HG02642 (cell line): ENCODE measurements at regions not wholly inside any gene's neighbourhood (a gene's known extent, or its start where the extent isn't known, plus 50 kb on each side); places are given as distances from the start of the nearest gene placed in this dataset.

Experiments used
- ATAC-seq: cut with Tn5 transposase; IDR thresholded peaks from one replicate; pipeline ENCODE4 v1.9.1; 2021; ENCODE audit warnings: mild to moderate bottlenecking; ENCODE audit not compliant: unreplicated experiment, poor library complexity

GRCh38 chr2:7994397-7994951 lies 687.4 kb upstream of the ID2 start:
- no peak for ATAC-seq

- ATAC-seq, result no peak
Observed at GRCh38 chr2:7997279-7997678, 684.6 kb upstream of the ID2 start.

- no peak for ATAC-seq
Observed at GRCh38 chr2:7999683-8000476, 682.0 kb upstream of the ID2 start.

DNA sequence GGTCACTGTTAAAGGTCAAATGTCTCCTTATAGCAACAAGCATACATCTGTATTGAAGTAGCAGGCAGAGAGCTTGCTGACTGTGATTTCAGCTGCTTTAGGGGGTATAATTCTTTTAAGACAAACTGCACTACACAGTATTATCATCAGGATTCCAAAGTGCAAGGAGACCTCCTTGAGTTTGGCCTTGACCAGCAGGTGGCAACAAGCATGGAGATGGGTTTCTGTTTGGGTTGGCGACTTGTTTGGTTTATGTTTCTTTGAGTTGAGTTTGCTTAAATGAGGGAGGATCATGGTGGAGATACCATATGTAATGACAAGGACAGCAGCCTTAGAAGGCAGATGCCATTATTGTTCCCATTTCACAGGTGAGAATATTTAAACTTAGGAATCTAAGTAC lies 681.0 kb upstream of the ID2 start:
- ATAC-seq, result no peak

- ATAC-seq, result no peak
Observed at GRCh38 chr2:8002765-8003393, 679.0 kb upstream of the ID2 start.

GRCh38 chr2:8003462-8004075 lies 678.3 kb upstream of the ID2 start:
- ATAC-seq, result no peak

DNA sequence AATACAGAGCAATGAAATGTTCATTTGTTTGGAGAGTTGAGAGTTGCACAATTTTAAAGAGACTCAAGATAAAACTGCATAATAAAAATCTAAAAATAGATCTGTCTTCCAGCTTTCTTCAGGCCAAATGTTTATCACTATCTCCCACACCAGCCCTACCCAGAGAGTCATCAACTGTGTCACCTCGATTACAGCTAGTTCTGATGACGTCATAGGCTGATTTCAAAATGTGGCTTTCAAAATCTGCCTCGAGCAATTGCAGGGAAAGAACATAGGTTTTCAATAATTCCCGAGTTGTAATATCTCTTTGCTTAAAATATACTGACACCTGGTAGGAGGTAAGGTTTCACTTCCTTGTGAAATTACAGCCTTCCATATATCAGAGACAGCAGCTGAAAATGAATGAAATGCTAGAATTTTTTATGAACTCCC lies 677.6 kb upstream of the ID2 start:
- no peak for ATAC-seq

DNA sequence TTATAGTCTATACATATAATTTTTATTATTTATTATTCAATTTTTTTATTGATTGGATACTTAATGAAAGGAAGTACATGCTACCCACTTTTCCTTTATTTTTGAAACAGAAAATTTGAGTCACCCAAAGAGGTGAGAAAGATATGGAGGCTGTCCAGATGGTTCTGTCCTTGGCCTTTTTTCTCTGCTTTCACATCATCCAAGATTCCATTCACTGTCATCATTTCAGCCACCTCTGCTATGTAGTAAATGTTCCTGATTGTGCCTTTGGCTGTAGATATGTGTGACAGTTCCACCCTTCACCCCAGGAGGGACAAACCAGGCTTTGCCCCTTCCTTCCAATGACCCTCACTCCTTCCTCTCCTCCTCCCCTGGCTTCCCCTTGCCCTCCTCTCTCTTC lies 675.7 kb upstream of the ID2 start:
- no peak for ATAC-seq

GRCh38 chr2:8006626-8007025 lies 675.2 kb upstream of the ID2 start:
- ATAC-seq, result no peak

DNA sequence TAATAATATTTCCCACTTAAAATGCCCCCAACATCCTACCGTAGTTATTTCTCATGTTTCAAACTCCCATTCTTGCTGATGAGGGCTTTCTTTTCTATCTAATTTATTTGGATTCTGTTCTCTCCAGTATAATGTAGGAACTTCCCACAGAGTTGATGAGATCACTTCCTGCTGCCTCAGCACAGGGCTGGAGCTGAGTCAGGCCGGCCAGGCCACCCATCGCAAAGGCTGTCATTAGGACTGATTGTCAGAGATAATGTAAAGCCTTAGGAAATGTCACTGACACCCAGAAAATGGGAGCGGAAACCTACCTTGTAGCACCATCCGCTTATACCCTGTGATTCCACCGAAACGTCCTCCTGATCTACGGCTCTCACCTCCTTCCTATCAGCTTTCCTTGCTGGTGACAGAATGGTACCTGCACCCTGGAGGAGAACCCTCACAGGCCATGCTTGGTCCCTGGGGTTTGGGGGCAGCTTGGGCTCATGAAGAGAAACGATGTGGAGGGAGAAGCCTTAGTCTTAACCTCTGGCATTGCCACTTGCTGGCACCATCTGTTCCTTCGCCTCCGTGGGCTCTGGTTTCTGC lies 672.8 kb upstream of the ID2 start:
- ATAC-seq, result no peak

GRCh38 chr2:8015848-8016600 lies 665.8 kb upstream of the ID2 start:
- no peak for ATAC-seq

- ATAC-seq, result no peak
Observed at GRCh38 chr2:8016688-8017087, 665.2 kb upstream of the ID2 start.

- no peak for ATAC-seq
Observed at GRCh38 chr2:8018956-8019355, 662.9 kb upstream of the ID2 start.

GRCh38 chr2:8019934-8020333 lies 661.9 kb upstream of the ID2 start:
- no peak for ATAC-seq

DNA sequence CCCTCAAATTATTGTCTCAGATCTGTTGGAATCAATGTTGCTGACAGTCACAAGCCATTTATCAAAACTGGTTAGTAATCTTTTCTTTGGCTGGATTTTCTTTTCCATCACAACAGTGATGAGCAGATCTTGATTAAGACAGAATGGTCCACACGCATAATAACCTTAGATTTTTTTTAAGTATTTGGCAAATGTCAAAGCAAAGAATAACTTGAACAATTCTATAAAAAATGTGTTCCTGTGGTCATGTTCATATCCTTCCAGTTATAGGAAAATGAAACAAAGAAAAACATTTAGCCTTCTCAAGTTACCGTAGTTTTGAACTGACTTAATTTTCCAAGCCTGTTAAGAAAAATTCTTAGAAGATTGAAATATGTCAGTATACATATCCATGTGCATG lies 659.9 kb upstream of the ID2 start:
- ATAC-seq, result no peak

- peak; percentile 77 for ATAC-seq
Observed at GRCh38 chr2:8022908-8023640, 658.8 kb upstream of the ID2 start.

DNA sequence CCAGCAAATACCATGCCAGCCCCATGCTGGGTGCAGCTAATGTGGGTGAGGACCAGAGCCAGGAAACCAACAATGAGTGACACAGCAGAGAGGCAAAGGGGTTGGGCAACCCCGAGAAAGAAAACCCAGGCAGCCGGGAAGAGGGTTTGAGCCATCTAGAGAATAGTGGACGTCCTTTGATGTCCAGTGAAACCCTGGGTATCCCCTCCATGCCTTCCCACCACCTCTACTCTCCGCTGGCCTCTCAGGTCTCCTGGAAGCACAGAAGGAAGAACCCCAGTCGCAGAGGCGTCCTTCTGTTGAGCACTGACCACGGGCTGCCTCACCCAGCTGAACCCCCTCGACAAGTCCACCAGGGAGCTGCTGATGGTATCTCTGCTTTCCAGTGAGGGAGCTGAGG lies 657.4 kb upstream of the ID2 start:
- no peak for ATAC-seq

DNA sequence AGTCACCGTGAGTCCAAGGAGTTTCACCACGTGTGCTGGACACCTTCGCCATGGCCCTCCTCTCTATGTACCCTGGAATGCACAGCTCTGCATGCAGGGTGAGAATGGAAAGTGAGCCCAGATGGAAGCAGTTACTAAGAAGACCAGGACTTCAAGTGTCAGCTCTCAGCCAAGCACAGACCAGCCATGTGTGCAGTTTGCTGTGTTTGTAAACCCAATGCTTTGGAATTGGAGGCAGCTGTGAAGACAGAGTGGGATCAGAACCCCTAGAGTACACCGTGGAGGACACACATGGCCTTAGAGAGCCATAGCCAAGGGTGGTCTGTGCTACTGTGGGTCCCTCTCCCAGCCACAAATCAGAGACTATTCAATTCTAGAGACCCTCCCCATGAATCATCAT lies 655.5 kb upstream of the ID2 start:
- no peak for ATAC-seq

GRCh38 chr2:8027387-8027786 lies 654.5 kb upstream of the ID2 start:
- ATAC-seq, result no peak

- ATAC-seq, result no peak
Observed at GRCh38 chr2:8028036-8028435, 653.8 kb upstream of the ID2 start.
